Stomach (tissue), 8 donors: ENCODE measurements at regions not wholly inside any gene's neighbourhood (a gene's known extent, or its start where the extent isn't known, plus 50 kb on each side); places are given as distances from the start of the nearest gene placed in this dataset.

Source experiments
- DNase-seq, 2 donors: peaks; one replicate each; pipeline versions ENCODE4 v3.0.0 to v3.0.0-alpha.2; 2013 to 2019
- H3K27ac ChIP-seq, 5 donors: fragments of 200-600 bp in 4 of 5; sonication (generic) in 4 of 5; one replicate each; pipeline ENCODE4 v1.5.1; 2013 to 2019; ENCODE audit warnings: mild to moderate bottlenecking in 1 of 5, moderate library complexity in 1 of 5
- H3K27me3 ChIP-seq, 3 donors: fragments of 200-600 bp; sonication (generic); one replicate each; pipeline ENCODE4 v1.5.1; 2017 to 2019; ENCODE audit warnings: mixed run types in 1 of 3
- H3K36me3 ChIP-seq, 4 donors: fragments of 200-600 bp; sonication (generic); 1 replicate in 3 of 4; 2 replicates in 1 of 4; pipeline ENCODE4 v1.5.1; 2016 to 2019
- H3K4me1 ChIP-seq, 4 donors: fragments of 200-600 bp; sonication (generic); one replicate each; pipeline ENCODE4 v1.5.1; 2016 to 2019
- H3K4me3 ChIP-seq, 4 donors: fragments of 200-600 bp; sonication (generic) in 3 of 4; one replicate each; pipeline ENCODE4 v1.5.1; 2016 to 2019; ENCODE audit warnings: mild to moderate bottlenecking in 1 of 4
- H3K9me3 ChIP-seq, 4 donors: fragments of 200-600 bp; sonication (generic); one replicate each; pipeline ENCODE4 v1.5.1; 2016 to 2019
- EP300 ChIP-seq: sonication (generic); formaldehyde crosslinking; IDR thresholded peaks from one replicate; pipeline ENCODE4 v1.6.1; 2017; ENCODE audit warnings: antibody characterized with exemption
- POLR2A ChIP-seq, 4 donors: fragments of 450-650 bp; IDR thresholded peaks; one replicate each; pipeline ENCODE4 v1.6.1; 2016; ENCODE audit warnings: antibody characterized with exemption in 4 of 4, control low read depth in 2 of 4, mild to moderate bottlenecking in 1 of 4, moderate library complexity in 1 of 4
- POLR2AphosphoS5 ChIP-seq, 3 donors: sonication (generic); formaldehyde crosslinking; IDR thresholded peaks; one replicate each; pipeline ENCODE4 v1.6.1; 2016; ENCODE audit warnings: antibody characterized with exemption in 3 of 3
- WGBS, 5 donors: extraction: QIAGEN DNeasy Blood & Tissue Kit in 3 of 5; methylation state at CpG; one replicate each; pipeline versions ENCODE4 v1.1.5 to v1.1.7; 2013 to 2018; 5-methylcytosine and 5-hydroxymethylcytosine counted together
- intact Hi-C: fragments of 100-400 bp; cut with DNase I; formaldehyde crosslinking; loops from one replicate; pipeline ENCODE4 v1.15.1; 2023; ENCODE audit warnings: low total_unique reads
- TF ChIP-seq, protein P1 (sequence below), 7 experiments: fragments of 450-650 bp in 4 of 7; fragments of 200-600 bp in 3 of 7; sonication (generic) in 3 of 7; IDR thresholded peaks; one replicate each; pipeline ENCODE4 v1.5.1; 2016 to 2019; ENCODE audit warnings: antibody characterized with exemption in 7 of 7, control low read depth in 2 of 7, mild to moderate bottlenecking in 1 of 7
- donor health status: healthy with polysubstance abuse.
- donor health status: Bipolar disorder and iron deficiency.
- donor health status: healthy.

DNA sequence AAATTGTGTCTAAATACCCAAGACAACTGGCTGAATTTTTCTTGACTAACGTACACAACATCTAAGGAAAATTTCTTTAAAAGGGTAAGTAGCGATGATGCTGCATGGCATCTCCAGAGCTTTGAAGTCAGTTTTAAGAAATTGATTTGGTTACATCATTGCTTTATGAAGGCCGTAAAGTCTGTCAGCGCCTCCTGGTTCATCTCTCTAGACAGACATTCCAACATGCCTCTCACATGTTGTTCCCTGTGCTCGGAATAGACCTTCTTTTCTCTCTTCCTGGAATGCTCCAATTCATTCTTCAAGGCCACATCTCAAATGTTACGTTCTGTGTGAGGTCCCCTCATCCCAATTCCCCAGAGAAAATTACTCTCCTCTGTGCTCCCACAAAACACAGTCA lies 108.7 kb upstream of the SSBP2 start:
- DNase-seq: no peak
- intact Hi-C loops: loop anchor here (10.0 kb wide), 2 partner anchors 125 to 345 kb away; no protein-coding TSS in a partner anchor
- Histone ChIP-seq H3K27ac (no peak overlapping the region), H3K4me3 (no peak overlapping the region), H3K9me3 (no peaks in the 10 kb centered on the region), H3K4me1 (peaks cover 10 to 35% (median 16%) of the 10 kb centered on the region in 4 donors), H3K27me3 (no peaks in the 10 kb centered on the region), H3K36me3 (no peaks in the 10 kb centered on the region)
- TF ChIP-seq EP300 (no peak), POLR2A (IDR thresholded peaks at IDR 0.05) (no peak), POLR2AphosphoS5 (IDR thresholded peaks at IDR 0.05) (no peak)
- TF ChIP-seq, protein P1, sequence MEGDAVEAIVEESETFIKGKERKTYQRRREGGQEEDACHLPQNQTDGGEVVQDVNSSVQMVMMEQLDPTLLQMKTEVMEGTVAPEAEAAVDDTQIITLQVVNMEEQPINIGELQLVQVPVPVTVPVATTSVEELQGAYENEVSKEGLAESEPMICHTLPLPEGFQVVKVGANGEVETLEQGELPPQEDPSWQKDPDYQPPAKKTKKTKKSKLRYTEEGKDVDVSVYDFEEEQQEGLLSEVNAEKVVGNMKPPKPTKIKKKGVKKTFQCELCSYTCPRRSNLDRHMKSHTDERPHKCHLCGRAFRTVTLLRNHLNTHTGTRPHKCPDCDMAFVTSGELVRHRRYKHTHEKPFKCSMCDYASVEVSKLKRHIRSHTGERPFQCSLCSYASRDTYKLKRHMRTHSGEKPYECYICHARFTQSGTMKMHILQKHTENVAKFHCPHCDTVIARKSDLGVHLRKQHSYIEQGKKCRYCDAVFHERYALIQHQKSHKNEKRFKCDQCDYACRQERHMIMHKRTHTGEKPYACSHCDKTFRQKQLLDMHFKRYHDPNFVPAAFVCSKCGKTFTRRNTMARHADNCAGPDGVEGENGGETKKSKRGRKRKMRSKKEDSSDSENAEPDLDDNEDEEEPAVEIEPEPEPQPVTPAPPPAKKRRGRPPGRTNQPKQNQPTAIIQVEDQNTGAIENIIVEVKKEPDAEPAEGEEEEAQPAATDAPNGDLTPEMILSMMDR (IDR thresholded peaks at IDR 0.05): no peak
- WGBS, 5 donors: 91 to 98% (median 96%) methylated on average over 6 of the region's 6 CpGs

DNA sequence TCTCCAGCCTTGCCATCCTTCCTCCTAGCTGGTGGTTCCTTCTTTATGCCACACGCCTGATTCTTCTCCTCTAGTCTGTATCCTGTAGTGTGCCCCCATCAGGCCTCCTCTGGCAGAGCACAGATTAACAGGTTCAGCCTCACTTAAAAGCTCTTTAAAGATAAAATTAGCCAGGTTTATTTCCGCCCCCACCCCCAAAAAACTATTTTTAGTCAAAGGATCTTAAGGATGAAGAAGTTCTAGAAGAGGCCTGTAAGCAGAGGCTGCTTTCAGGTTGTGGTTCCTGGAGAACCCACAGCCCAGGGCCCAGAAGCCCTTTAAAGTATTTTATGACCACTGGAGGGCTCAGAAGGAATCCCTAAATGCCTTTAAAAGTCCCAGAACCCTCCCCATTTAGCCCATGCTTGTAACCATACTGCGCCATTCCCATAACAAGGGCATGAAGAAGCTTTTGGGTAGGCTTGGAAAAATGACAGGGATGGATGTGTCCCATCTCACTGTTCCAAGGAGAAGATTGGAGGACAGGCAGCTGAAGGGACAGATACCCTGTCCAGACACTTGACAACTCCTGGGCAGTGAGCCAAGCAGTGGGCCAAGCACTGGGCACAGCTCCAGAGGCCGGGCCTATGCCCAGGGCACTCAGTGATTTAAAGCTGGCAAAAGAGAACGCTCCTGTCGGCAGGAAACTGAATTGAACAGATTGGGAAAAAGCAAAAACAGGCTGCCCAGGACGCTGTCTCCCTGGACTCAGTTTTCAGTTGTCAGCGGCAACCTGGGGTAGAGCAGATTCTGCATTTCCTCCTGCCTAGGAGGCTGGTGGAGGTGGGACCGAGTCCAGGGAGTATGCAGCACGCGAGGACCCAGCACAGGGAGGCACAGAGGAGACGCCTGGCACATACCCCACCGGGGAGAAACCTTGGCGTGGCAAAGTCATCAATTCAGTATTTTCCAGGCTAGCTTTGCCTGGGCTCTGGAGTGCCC lies 106.3 kb upstream of the SSBP2 start:
- peak; percentile 55 to 72 for DNase-seq
- intact Hi-C loops: no loop called here
- Histone ChIP-seq H3K27me3 (no peaks in the 10 kb centered on the region), H3K4me1 (peaks cover 18 to 49% (median 30%) of the 10 kb centered on the region in 4 donors), H3K36me3 (no peaks in the 10 kb centered on the region), H3K4me3 (peak overlapping the region in 1 of 4 donors; percentile 10), H3K27ac (peak overlapping the region in 4 of 5 donors; percentile 49 to 73 (median 56)), H3K9me3 (no peaks in the 10 kb centered on the region)
- 37 to 54% (median 40%) methylated on average over 14 of the region's 14 CpGs for WGBS, 5 donors
- TF ChIP-seq, protein P1 (IDR thresholded peaks at IDR 0.05): peak in 3 of 7 experiments; percentile 10 to 34 (median 34)
- TF ChIP-seq EP300: no peak
- no peak for TF ChIP-seq POLR2A (IDR thresholded peaks at IDR 0.05)
- TF ChIP-seq POLR2AphosphoS5 (IDR thresholded peaks at IDR 0.05): peak in 1 of 3 donors; percentile 27

DNA sequence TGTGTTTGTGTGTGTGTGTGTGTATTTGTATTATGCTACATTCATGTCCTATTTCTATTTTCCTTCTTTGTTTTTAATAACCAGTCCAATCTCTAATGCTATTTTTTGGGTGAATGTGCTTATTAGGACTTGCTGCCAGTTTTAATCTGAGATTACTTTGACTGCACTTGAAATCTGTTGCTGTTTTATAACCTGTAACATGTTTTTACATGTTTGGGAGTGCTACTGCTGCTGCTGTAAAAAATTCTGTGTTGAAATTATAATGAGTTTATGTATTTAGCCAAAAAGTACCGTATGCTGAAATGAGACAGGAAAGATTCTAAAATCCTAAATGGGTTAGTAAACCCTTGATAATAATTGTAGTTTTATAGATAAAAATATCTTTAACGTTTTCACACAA lies 104.7 kb upstream of the SSBP2 start:
- no peaks in the 10 kb centered on the region for H3K9me3 ChIP-seq
- no peaks in the 10 kb centered on the region for H3K36me3 ChIP-seq
- no peaks in the 10 kb centered on the region for H3K27me3 ChIP-seq
- H3K4me1 ChIP-seq: peaks cover 26 to 59% (median 41%) of the 10 kb centered on the region in 4 donors
- no peak for DNase-seq
- intact Hi-C loops: no loop called here
- TF ChIP-seq POLR2AphosphoS5 (IDR thresholded peaks at IDR 0.05): no peak
- TF ChIP-seq, protein P1 (IDR thresholded peaks at IDR 0.05): no peak
- no peak for TF ChIP-seq POLR2A (IDR thresholded peaks at IDR 0.05)
- no peak for TF ChIP-seq EP300
- no peak overlapping the region for H3K27ac ChIP-seq
- 50 to 70% (median 67%) methylated on average over 2 of the region's 2 CpGs for WGBS, 5 donors
- no peak overlapping the region for H3K4me3 ChIP-seq

DNA sequence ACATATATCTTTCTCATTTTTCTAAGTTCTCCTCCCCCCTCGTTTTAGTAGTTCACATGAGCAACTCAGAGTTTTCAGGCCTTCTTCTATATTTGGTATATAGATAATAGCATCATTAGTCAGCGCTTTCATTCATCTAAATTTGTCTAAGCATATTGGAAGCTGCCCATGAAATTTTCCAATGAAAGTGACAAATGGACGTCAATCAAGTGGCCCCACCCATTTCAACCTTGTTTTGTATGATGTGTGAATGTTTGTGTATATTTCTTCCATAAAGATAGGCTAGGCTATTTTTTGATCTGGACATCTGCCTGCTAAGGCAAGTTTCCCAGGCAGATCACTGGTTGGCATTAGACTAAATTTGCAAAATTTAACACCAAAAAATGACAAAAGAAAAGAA lies 104.0 kb upstream of the SSBP2 start:
- 58 to 69% (median 65%) methylated on average over 3 of the region's 3 CpGs for WGBS, 5 donors
- no peak overlapping the region for H3K27ac ChIP-seq

More for the DNA sequence above, 104.0 kb upstream of the SSBP2 start:
- Histone ChIP-seq H3K36me3 (no peaks in the 10 kb centered on the region), H3K9me3 (no peaks in the 10 kb centered on the region), H3K4me1 (peaks cover 33 to 66% (median 47%) of the 10 kb centered on the region in 4 donors), H3K27me3 (no peaks in the 10 kb centered on the region), H3K4me3 (no peak overlapping the region)
- no peak for DNase-seq
- no peak for TF ChIP-seq EP300
- no peak for TF ChIP-seq POLR2AphosphoS5 (IDR thresholded peaks at IDR 0.05)
- intact Hi-C loops: loop anchor here (5.0 kb wide), 1 partner anchor 103 kb away; the partner anchor contains the start of gene SSBP2
